ENCODE measurements at regions not wholly inside any gene's neighbourhood (a gene's known extent, or its start where the extent isn't known, plus 50 kb on each side); places are given as distances from the start of the nearest gene placed in this dataset.

DNA sequence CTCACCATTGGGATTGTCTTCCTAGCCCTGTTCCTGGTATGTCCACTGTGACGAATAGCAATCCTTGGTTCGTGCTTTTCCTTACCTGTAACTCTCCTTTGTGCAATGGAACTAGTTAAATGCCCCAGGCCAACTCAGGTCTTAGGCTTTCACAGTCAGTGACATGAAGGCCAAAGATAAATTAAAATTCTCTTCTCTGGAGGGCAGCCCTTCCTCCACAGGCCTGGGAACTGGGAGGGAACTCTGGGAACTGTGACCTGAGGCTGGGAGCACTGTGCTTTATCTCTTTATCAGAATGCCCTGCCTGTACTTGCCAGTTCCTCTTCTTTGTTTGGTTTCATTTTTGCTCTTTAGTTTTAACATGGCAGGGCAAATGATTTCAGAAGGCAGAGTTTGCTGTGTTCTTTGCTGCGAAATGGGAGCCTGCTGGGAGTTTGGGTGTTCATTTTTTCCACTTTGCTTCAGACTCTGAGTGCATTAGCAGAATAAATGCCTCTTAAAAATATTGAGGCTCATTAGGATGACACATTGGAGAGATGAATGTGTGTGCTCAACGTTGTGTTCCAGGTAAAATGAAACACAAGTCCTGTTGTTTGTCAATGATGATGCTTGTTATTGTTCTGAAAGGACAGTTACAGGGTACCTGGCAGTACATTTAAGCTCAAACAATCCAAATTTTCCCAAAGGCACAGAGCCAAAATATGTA is 118.1 kb downstream of the NUDT12 start:
- no peak for DNase-seq (ENCODE audit: insufficient read length)
- TF ChIP-seq POLR2A (IDR thresholded peaks at IDR 0.05; ENCODE audit: low read depth, low read length) (no peak), POLR2AphosphoS5 (IDR thresholded peaks at IDR 0.05; ENCODE audit: low read depth, low read length) (no peak), TAF1 (IDR thresholded peaks at IDR 0.05; ENCODE audit: borderline replicate concordance, low read depth, low read length) (no peak)
- peak; percentile 79 for FAIRE-seq

DNA sequence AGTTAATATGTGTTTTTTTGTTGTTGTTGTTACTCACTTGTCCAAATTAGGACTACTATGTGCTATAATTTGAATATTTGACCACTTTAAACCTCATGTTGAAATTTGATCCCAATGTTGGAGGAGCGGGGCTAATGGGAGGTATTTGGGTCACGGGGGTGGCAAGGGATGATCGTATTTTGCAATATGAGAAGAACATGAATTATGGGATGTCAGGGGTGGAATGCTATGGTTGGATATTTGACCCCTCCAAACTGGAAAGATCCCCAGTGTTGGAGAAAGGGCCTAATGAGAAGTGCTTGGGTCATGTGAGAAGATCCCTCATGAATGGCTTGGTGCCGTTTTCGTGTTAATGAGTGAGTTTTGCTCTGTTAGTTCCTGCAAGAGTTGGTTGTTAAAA is 119.8 kb downstream of the NUDT12 start:
- TF ChIP-seq POLR2AphosphoS5 (IDR thresholded peaks at IDR 0.05; ENCODE audit: low read depth, low read length) (no peak), POLR2A (IDR thresholded peaks at IDR 0.05; ENCODE audit: low read depth, low read length) (no peak), TAF1 (IDR thresholded peaks at IDR 0.05; ENCODE audit: borderline replicate concordance, low read depth, low read length) (no peak)

GRCh38 chr5:103441523-103441922 is 121.1 kb downstream of the NUDT12 start:
- DNase-seq (ENCODE audit: insufficient read length) = no peak
- FAIRE-seq = no peak
- TF ChIP-seq POLR2A (IDR thresholded peaks at IDR 0.05; ENCODE audit: low read depth, low read length) = no peak
- TF ChIP-seq TAF1 (IDR thresholded peaks at IDR 0.05; ENCODE audit: borderline replicate concordance, low read depth, low read length) = no peak
- no peak for TF ChIP-seq POLR2AphosphoS5 (IDR thresholded peaks at IDR 0.05; ENCODE audit: low read depth, low read length)

More for the DNA sequence above, 119.8 kb downstream of the NUDT12 start:
- DNase-seq (ENCODE audit: insufficient read length) = no peak
- FAIRE-seq = peak; percentile 54

DNA sequence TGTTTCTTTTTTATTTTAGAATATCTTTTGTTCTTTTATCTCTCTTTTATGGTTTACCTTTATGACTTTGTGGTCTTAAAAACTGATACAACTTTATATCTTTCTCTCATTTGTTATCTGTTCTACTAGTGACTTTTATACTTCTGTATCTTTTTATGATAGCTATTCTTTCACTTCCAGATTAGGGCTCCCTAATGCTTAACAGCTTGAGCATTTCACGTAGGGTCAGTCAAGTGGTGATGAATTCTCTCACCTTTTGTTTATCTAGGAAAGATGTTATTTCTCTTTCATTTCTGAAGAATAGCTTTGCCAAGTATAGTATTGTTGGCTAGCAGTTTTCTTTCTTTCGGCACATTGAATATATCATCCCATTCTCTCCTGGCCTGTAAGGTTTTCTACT is 123.6 kb downstream of the NUDT12 start:
- no peak for DNase-seq (ENCODE audit: insufficient read length)
- FAIRE-seq = no peak
- TF ChIP-seq POLR2AphosphoS5 (IDR thresholded peaks at IDR 0.05; ENCODE audit: low read depth, low read length) = no peak
- no peak for TF ChIP-seq TAF1 (IDR thresholded peaks at IDR 0.05; ENCODE audit: borderline replicate concordance, low read depth, low read length)
- no peak for TF ChIP-seq POLR2A (IDR thresholded peaks at IDR 0.05; ENCODE audit: low read depth, low read length)

DNA sequence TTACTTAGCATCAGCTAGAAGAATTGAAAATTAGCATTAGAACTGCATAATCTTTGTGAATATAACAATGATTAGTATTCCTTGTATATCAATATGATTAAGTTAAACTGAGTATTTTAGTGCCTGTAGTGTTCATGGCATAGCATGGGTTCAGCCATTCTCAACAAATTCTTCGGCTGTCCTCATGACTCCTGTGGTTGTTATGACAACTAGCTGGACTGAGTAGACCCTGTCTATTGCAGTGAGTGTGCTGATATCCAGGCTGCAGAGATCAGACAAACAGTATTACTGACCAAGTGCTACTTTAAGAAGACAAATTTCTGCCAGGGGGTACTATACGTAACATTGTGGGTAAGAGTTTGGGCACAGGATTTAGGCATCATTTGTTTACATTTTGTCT is 125.9 kb downstream of the NUDT12 start:
- no peak for FAIRE-seq
- DNase-seq (ENCODE audit: insufficient read length) = no peak
- TF ChIP-seq POLR2A (IDR thresholded peaks at IDR 0.05; ENCODE audit: low read depth, low read length) (no peak), TAF1 (IDR thresholded peaks at IDR 0.05; ENCODE audit: borderline replicate concordance, low read depth, low read length) (no peak), POLR2AphosphoS5 (IDR thresholded peaks at IDR 0.05; ENCODE audit: low read depth, low read length) (no peak)

- TF ChIP-seq POLR2AphosphoS5 (IDR thresholded peaks at IDR 0.05; ENCODE audit: low read depth, low read length) (no peak), TAF1 (IDR thresholded peaks at IDR 0.05; ENCODE audit: borderline replicate concordance, low read depth, low read length) (no peak), POLR2A (IDR thresholded peaks at IDR 0.05; ENCODE audit: low read depth, low read length) (no peak)
- FAIRE-seq (no peak), DNase-seq (ENCODE audit: insufficient read length) (no peak)
Measured at GRCh38 chr5:103436112-103436511, 126.5 kb downstream of the NUDT12 start.

DNA sequence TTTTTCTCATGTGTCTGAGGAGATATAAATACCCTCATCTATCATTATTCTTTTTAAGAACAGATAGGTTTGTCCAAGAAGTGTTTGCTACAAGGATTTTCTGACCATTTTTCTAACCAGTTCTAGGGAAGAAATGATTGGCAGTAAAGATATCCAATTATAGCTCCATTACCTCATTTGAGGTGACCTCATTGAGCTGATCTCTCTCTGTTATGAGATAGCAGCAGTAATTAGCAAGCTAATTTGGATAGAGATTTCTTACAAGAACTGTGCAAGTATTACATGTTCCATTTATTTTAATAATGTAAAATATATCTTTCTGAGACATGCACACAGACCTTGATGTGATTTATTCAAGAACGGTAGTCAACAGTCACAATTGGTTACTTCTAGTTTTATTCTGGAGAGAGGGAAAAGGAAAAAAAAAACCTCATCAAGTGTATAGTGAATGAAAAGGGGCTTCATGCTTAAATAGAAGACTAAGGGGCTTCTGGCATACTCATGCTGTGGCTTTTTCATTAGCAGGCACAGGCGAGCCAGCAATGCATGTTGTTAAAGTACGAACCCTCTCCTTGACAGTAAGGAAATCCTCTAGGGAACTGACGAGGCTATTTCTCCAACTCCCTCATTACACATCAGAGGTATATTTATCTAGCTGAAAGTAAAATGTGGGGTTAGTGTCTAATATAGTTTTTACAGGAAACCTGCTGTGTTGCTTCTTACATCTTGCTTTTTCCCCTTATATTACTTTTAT is 127.3 kb downstream of the NUDT12 start:
- TF ChIP-seq POLR2AphosphoS5 (IDR thresholded peaks at IDR 0.05; ENCODE audit: low read depth, low read length) = no peak
- TF ChIP-seq TAF1 (IDR thresholded peaks at IDR 0.05; ENCODE audit: borderline replicate concordance, low read depth, low read length) = no peak
- no peak for TF ChIP-seq POLR2A (IDR thresholded peaks at IDR 0.05; ENCODE audit: low read depth, low read length)
- DNase-seq (ENCODE audit: insufficient read length) (no peak), FAIRE-seq (no peak)

DNA sequence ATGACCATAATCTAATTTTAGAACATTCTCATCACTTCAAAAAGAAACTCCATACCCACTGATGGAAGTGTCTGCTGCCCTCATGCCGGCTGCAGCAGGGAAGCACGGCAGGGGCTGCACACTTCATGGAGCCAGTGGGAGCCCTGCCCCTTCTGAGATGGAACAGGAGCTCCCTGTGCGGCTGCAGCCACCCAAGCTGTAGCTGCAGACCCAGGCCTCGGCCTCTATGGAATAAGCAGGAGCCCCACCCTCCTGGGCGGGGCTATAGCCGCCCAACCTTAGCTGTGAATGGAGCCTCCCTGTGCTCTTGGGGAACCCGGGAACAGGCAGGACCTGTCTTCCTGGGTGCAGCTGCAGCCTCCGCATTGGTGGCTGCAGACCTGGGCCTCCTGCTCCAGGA is 128.5 kb downstream of the NUDT12 start:
- FAIRE-seq (no peak), DNase-seq (ENCODE audit: insufficient read length) (no peak)
- TF ChIP-seq TAF1 (IDR thresholded peaks at IDR 0.05; ENCODE audit: borderline replicate concordance, low read depth, low read length) (no peak), POLR2A (IDR thresholded peaks at IDR 0.05; ENCODE audit: low read depth, low read length) (no peak), POLR2AphosphoS5 (IDR thresholded peaks at IDR 0.05; ENCODE audit: low read depth, low read length) (no peak)

DNA sequence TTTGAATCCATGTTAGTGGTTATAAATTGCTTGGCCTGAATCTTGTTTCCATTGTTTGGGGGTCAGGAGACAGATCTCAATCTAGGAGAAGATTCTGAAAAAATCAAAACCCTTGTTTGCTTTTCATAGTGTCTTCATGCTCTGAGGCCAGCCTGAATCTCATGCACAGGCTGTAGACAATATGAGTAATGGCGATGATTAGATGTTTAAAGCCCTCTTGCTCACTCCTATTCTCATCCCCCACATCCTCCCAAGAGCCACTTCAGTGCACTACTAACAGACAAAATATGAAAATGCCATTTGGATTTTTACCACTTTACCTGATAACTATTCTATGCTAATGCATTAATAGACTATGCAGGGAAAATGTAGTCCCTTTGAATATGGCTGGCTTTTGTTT is 129.4 kb downstream of the NUDT12 start:
- no peak for DNase-seq (ENCODE audit: insufficient read length)
- no peak for TF ChIP-seq TAF1 (IDR thresholded peaks at IDR 0.05; ENCODE audit: borderline replicate concordance, low read depth, low read length)
- TF ChIP-seq POLR2A (IDR thresholded peaks at IDR 0.05; ENCODE audit: low read depth, low read length) = no peak
- no peak for TF ChIP-seq POLR2AphosphoS5 (IDR thresholded peaks at IDR 0.05; ENCODE audit: low read depth, low read length)
- FAIRE-seq = peak; percentile 27

DNA sequence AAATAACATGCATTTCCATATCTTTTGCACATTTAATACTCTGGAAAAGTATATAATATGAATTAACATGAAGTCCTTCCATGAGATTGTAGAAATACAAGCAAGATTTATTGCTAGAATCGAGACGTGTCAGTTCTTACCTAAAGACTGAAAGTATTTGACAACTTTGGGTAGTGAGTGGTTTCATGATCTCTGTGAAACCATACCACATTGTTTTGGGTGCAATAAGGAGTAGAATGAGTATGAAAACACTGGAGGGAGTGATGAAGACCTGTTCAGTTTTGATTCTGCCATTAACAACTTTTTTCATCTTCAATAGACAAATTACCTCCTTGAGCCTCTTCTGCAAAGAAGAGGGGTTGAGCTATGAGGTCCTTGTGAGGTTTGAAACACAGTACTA is 133.7 kb downstream of the NUDT12 start:
- DNase-seq (ENCODE audit: insufficient read length) = no peak
- FAIRE-seq = no peak
- TF ChIP-seq POLR2A (IDR thresholded peaks at IDR 0.05; ENCODE audit: low read depth, low read length) = no peak
- no peak for TF ChIP-seq TAF1 (IDR thresholded peaks at IDR 0.05; ENCODE audit: borderline replicate concordance, low read depth, low read length)
- no peak for TF ChIP-seq POLR2AphosphoS5 (IDR thresholded peaks at IDR 0.05; ENCODE audit: low read depth, low read length)

DNA sequence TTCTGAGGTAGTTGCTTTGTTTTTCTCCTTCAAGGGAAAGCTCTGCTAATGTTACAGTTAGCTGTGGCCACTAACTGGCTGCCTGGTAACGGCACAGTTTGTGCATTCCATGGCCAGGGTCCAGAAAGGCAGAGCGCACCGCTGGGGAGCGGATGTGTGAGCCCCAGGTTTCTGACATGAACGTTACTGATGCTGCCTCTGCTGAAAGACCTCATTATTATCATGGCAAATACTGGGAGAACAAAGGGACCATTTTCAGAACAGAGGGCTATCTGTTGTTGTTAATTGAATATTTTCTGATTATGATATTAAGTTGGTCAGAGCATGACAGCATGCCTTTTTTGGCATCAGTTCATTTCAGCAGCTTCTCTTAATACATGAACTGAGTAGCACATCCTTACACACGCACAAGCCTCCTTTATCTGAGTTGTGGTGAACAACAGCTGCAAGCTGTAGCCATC is 134.1 kb downstream of the NUDT12 start:
- DNase-seq (ENCODE audit: insufficient read length) (no peak), FAIRE-seq (no peak)
- no peak for TF ChIP-seq POLR2A (IDR thresholded peaks at IDR 0.05; ENCODE audit: low read depth, low read length)
- no peak for TF ChIP-seq TAF1 (IDR thresholded peaks at IDR 0.05; ENCODE audit: borderline replicate concordance, low read depth, low read length)
- no peak for TF ChIP-seq POLR2AphosphoS5 (IDR thresholded peaks at IDR 0.05; ENCODE audit: low read depth, low read length)

DNA sequence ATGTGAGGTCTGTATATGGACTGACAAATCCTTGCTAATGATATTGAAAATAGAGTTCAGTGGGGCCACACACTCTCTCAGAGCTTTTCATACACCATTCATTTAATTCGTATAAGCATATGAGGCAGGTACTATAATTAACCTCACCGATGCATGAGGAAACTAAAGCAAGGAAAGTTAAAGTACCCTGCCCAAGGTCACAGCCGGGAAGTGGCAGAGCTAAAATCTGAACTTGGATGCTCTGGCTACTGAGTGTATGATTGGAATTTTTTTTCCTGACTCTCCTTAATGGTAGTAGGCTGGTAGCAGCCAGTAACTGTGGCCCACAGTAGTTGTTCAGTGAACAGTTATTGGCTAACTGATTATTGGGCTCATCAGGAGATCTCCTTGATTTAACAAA is 135.3 kb downstream of the NUDT12 start:
- TF ChIP-seq POLR2AphosphoS5 (IDR thresholded peaks at IDR 0.05; ENCODE audit: low read depth, low read length) (no peak), TAF1 (IDR thresholded peaks at IDR 0.05; ENCODE audit: borderline replicate concordance, low read depth, low read length) (no peak), POLR2A (IDR thresholded peaks at IDR 0.05; ENCODE audit: low read depth, low read length) (no peak)
- FAIRE-seq (no peak), DNase-seq (ENCODE audit: insufficient read length) (no peak)

Data from GM12892 (cell line).